AG09319 (cell line): ENCODE measurements at regions not wholly inside any gene's neighbourhood (a gene's known extent, or its start where the extent isn't known, plus 50 kb on each side); places are given as distances from the start of the nearest gene placed in this dataset.
"Not testable (repeated sequence)": the region's sequence is repeated elsewhere in the genome, so short reads cannot be mapped to it uniquely, and the experiment has no call there.

Source experiments
- DNase-seq: peaks from one replicate; pipeline ENCODE4 v3.0.0-alpha.2; 2010; ENCODE audit warnings: low read depth; ENCODE audit errors: extremely low read depth
- CTCF ChIP-seq: IDR thresholded peaks from 2 replicates; pipeline ENCODE4 v1.5.1; 2011; ENCODE audit warnings: low read depth, mild to moderate bottlenecking, inconsistent platforms, low read length, moderate library complexity

DNA sequence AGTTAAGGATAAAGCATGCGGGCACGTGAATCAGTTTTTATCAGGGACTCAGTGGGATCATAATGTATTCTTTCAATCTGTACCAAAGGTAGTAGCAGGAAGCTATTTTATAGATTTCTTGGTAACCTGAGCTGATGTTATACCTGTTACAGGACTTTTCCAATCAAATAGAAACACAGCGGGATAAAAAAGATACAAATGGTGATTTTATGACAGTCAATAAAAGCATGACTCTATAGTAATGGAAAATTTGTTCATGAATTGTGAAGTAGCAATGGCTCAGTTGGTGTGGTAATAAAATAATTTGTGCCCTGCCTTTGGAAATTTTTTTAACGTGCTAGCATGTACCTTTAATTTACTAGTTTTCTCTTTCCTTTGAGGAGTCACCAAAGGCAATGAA lies 300.7 kb upstream of the CELF2 start:
- TF ChIP-seq CTCF: no peak
- no peak for DNase-seq

DNA sequence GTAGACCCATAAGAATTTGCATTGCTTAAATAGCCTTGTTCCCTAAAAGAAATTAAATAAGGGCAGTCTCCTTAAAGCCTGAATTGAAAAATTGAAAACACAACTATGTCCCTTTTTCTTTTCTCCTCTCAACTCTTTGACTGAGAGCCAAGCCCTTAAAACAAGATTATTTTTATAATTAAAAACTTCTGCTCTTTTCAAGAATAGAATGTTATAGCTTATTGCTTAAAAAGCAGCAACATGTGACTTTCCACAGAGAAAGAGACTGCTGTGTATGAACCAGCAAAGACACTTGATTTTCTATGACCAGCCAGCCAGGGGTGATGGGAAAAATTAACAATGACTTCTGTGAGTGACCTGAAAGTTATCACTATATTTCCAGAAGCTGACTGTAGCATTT lies 295.2 kb upstream of the CELF2 start:
- peak; percentile 4 for DNase-seq
- TF ChIP-seq CTCF: no peak

DNA sequence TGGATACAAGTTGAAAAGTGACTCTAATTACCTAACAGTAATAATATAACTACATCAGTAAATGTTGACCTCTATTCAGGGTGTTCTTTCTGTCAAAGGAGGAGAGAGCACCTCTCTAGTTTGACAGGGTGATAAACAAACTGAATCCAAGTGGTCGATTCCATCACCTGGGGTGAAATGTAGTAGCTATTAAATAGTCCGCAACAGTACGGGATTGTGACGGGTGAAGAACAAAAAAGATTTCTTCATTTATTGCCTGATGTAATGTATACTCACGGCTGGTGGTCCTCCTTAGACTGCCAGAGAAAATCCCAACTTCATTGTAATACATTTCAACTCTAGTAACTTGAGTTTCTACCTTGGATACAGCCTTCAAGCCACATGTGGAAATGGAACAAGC lies 292.5 kb upstream of the CELF2 start:
- TF ChIP-seq CTCF: no peak
- DNase-seq: no peak

DNA sequence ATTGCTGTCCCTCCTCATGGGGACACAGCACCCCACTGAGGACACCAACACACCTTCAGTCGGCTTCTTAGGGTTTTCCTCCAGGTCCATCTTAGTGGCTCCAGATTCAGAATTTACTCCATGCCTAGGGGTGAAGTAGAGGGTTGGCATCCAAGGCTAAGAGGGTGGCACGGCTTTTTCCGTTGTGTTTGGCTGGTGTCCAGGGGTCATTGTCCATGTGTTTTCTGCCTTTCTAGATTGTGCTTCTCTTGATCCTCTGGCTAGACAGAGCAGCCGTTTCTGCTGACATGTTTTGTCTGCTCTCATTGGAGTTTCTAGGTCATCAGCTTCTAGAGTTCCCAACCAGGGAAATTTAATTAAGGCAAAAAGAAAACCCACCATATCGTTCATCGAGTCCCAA lies 291.6 kb upstream of the CELF2 start:
- DNase-seq: no peak
- no peak for TF ChIP-seq CTCF

GRCh38 chr10:10727411-10727810 lies 290.3 kb upstream of the CELF2 start:
- DNase-seq: not testable (repeated sequence)

DNA sequence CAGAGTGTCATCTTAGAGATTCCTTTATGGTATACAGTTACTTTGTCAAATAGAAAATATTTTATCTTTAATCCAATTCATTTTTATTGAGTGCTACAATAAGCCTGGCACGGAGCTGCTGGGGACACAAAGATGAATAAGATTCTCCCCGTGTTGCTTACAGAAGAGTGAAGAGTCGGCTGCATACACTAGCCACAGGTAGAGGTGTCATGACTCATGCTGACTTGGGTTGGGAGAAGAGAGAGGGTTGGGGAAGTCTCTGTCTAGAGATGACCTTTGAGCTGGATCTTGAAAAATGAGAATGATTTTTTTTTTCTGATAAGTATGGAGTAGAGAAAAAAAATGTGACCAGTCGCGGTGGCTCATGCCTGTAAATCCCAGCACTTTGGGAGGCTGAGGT lies 289.9 kb upstream of the CELF2 start:
- DNase-seq: no peak
- TF ChIP-seq CTCF: no peak

DNA sequence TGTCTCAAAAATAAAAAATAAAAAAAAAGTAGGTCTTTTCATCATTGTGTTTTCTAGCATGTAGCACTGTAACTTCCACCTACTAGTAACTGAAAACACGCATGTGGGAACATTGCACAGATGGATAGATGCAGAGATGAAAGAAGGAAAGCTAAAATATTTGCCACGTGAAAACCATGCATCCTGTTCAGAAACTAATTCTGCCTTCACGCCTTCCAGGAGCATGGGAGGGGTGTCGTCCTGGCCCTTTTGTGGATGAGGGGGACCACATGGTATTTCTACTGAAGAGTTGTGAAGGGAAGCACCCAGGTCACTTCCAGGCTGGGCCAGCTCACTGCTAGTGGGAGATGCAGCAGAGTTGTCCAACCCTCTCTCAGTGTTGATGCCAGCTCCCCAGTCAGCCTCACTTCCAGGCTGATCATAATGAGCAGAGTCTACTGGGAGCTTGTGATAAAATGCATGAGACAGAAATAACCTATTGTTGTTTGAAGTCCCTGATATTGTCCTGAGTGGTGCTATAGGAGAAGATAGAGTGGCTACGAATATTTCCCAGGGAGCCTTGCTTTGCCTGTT lies 287.1 kb upstream of the CELF2 start:
- no peak for TF ChIP-seq CTCF
- no peak for DNase-seq

DNA sequence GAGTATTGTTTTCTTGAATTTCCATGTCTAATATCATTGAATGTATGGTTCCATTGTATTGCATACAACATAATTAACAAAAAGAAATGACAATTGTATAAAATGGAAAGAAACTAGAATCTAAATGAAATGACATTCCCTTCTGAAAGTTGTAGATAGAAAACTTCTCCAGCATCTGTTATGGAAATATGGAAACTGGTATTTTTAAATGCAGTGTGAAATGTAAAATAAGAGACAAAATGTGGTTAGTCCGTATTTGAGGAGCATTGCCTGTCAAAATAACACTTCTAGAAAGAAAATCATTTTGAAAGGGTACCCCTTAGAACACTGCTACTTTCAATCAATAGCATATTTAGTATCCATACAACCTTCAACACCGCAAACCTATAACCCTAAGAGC lies 286.3 kb upstream of the CELF2 start:
- no peak for TF ChIP-seq CTCF
- DNase-seq: no peak
